OCI-LY7 (cell line): ENCODE measurements at regions not wholly inside any gene's neighbourhood (a gene's known extent, or its start where the extent isn't known, plus 50 kb on each side); places are given as distances from the start of the nearest gene placed in this dataset.

Source experiments
- CTCF ChIP-seq: fragments of 200-600 bp; sonication (generic); conservative IDR thresholded peaks from 2 replicates; pipeline ENCODE4 v1.5.1; 2014; ENCODE audit warnings: mild to moderate bottlenecking, antibody characterized with exemption, low read length, moderate library complexity, mixed read lengths
- EZH2phosphoT487 ChIP-seq: fragments of 200-600 bp; sonication (generic); IDR thresholded peaks from 2 replicates; pipeline ENCODE4 v1.6.1; 2018; ENCODE audit warnings: low read depth, borderline replicate concordance, mild to moderate bottlenecking, mixed run types, antibody characterized with exemption, low read length, moderate library complexity, mixed read lengths

GRCh38 chrX:51836823-51837222 is 56.6 kb upstream of the MAGED1 start:
- no peak for TF ChIP-seq CTCF
- TF ChIP-seq EZH2phosphoT487, result no peak
